DND-41 (cell line): ENCODE measurements at regions not wholly inside any gene's neighbourhood (a gene's known extent, or its start where the extent isn't known, plus 50 kb on each side); places are given as distances from the start of the nearest gene placed in this dataset.

Experiments used
- EZH2 ChIP-seq: IDR thresholded peaks from 3 replicates; pipeline ENCODE4 v1.6.1; 2012; ENCODE audit warnings: borderline replicate concordance, low read depth, mild to moderate bottlenecking, moderate library complexity, low read length, inconsistent platforms; ENCODE audit not compliant: severe bottlenecking
- TF ChIP-seq, protein P1 (sequence below): IDR thresholded peaks from 2 replicates; pipeline ENCODE4 v1.5.1; 2012; ENCODE audit warnings: borderline replicate concordance, low read length, moderate library complexity, mild to moderate bottlenecking; ENCODE audit not compliant: poor library complexity, severe bottlenecking; ENCODE audit errors: extremely low read depth

DNA sequence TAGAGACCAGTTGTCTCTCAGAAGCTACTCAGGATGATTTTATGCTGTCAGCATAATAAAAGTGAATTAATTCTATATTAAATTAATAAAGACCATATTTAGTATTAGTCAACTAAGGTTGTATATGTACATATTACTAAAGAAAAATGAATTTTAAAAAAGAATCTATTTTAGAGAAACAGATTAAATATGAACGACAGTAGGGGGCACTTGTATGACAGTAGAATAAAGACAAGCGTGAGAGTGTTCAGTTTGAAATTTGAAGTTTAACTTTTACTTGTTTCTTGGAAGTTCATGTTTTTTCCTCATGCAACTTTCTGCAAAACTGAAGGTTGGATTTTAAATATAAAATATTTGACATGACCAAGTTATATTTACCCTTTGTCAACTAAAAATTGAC, 67.9 kb upstream of the MACF1 start:
- TF ChIP-seq, protein P1, sequence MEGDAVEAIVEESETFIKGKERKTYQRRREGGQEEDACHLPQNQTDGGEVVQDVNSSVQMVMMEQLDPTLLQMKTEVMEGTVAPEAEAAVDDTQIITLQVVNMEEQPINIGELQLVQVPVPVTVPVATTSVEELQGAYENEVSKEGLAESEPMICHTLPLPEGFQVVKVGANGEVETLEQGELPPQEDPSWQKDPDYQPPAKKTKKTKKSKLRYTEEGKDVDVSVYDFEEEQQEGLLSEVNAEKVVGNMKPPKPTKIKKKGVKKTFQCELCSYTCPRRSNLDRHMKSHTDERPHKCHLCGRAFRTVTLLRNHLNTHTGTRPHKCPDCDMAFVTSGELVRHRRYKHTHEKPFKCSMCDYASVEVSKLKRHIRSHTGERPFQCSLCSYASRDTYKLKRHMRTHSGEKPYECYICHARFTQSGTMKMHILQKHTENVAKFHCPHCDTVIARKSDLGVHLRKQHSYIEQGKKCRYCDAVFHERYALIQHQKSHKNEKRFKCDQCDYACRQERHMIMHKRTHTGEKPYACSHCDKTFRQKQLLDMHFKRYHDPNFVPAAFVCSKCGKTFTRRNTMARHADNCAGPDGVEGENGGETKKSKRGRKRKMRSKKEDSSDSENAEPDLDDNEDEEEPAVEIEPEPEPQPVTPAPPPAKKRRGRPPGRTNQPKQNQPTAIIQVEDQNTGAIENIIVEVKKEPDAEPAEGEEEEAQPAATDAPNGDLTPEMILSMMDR = no peak
- no peak for TF ChIP-seq EZH2
